Gastroesophageal sphincter (tissue), 3 donors: ENCODE measurements at regions not wholly inside any gene's neighbourhood (a gene's known extent, or its start where the extent isn't known, plus 50 kb on each side); places are given as distances from the start of the nearest gene placed in this dataset.

Source experiments
- CTCF ChIP-seq, 4 experiments: fragments of 200-600 bp in 2 of 4; fragments of 450-650 bp in 2 of 4; sonication (generic) in 1 of 4; IDR thresholded peaks; one replicate each; pipeline ENCODE4 v1.5.1; 2017 to 2019; ENCODE audit warnings: antibody characterized with exemption in 4 of 4, mild to moderate bottlenecking in 2 of 4, moderate library complexity in 2 of 4
- POLR2A ChIP-seq, 2 donors: fragments of 450-650 bp; IDR thresholded peaks; one replicate each; pipeline ENCODE4 v1.6.1; 2017; ENCODE audit warnings: antibody characterized with exemption in 2 of 2, mild to moderate bottlenecking in 2 of 2, moderate library complexity in 1 of 2

- no peak for TF ChIP-seq CTCF (IDR thresholded peaks at IDR 0.05)
- TF ChIP-seq POLR2A (IDR thresholded peaks at IDR 0.05), result no peak
Measured at GRCh38 chr22:49419661-49420060, 408.0 kb downstream of the BRD1 start.
